Body of pancreas (tissue), 4 donors: ENCODE measurements at regions not wholly inside any gene's neighbourhood (a gene's known extent, or its start where the extent isn't known, plus 50 kb on each side); places are given as distances from the start of the nearest gene placed in this dataset.

Source experiments
- ATAC-seq: fragments of 150-250 bp; one replicate; pipeline ENCODE4 v1.9.1; 2016
- DNase-seq, 4 donors: peaks; one replicate each; pipeline ENCODE4 v3.0.0-alpha.2; 2019
- H3K27ac ChIP-seq, 4 donors: fragments of 200-600 bp; sonication (generic); 1 replicate in 3 of 4; 2 replicates in 1 of 4; pipeline versions ENCODE4 v1.5.1 to v1.6.1; 2016 to 2019; ENCODE audit warnings: mild to moderate bottlenecking in 1 of 4, mixed read lengths in 1 of 4, moderate library complexity in 1 of 4
- H3K27me3 ChIP-seq, 2 donors: fragments of 200-600 bp; sonication (generic); one replicate each; pipeline ENCODE4 v1.6.0; 2016; ENCODE audit warnings: mild to moderate bottlenecking in 1 of 2
- H3K36me3 ChIP-seq, 2 donors: fragments of 200-600 bp; sonication (generic); replicated peaks in 1 of 2; 2 replicates each; pipeline ENCODE4 v1.5.1; 2016; ENCODE audit warnings: low read depth in 2 of 2; ENCODE audit not compliant: insufficient read depth in 1 of 2
- H3K4me1 ChIP-seq: fragments of 200-600 bp; sonication (generic); one replicate; pipeline ENCODE4 v1.6.0; 2016
- H3K4me3 ChIP-seq, 2 donors: fragments of 200-600 bp; sonication (generic); 1 replicate in 1 of 2; 2 replicates in 1 of 2; pipeline ENCODE4 v1.5.1; 2016 to 2019
- H3K9me3 ChIP-seq, 3 donors: fragments of 200-600 bp; sonication (generic); 1 replicate in 2 of 3; 2 replicates in 1 of 3; pipeline ENCODE4 v1.5.1; 2016
- POLR2A ChIP-seq, 3 donors: fragments of 450-650 bp; IDR thresholded peaks; one replicate each; pipeline ENCODE4 v1.6.1; 2016; ENCODE audit warnings: antibody characterized with exemption in 3 of 3, mild to moderate bottlenecking in 2 of 3
- WGBS, 2 donors: methylation state at CpG; one replicate each; pipeline ENCODE4 v1.1.5; 2017; 5-methylcytosine and 5-hydroxymethylcytosine counted together
- intact Hi-C: fragments of 100-400 bp; cut with DNase I; formaldehyde crosslinking; loops from one replicate; pipeline ENCODE4 v1.15.1; 2023
- TF ChIP-seq, protein P1 (sequence below), 7 experiments: fragments of 450-650 bp in 4 of 7; fragments of 200-600 bp in 3 of 7; sonication (generic) in 3 of 7; IDR thresholded peaks; one replicate each; pipeline ENCODE4 v1.5.1; 2016 to 2019; ENCODE audit warnings: antibody characterized with exemption in 7 of 7

DNA sequence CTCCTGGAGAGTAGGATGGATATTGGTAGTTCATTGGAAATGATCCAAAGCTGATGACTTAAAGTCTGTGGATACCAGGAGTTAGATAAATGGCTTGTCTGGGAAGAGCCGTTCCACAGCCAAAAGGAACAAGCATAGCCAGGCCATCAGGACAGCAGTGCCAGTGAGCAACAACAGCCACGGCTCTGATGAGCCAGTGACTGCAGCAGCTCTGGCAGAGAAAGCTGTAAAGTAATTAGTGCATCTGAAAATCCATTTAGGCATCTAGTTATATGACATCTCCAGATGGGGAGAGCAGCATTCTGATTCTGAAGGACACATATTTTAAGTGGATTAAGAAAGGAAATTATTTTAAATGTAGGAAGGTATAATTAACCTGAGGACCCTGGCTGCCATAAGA, 256.2 kb upstream of the PLXNA2 start:
- no peaks in the 10 kb centered on the region for H3K9me3 ChIP-seq
- H3K27me3 ChIP-seq, result no peaks in the 10 kb centered on the region
- 33 to 42% methylated on average over 2 of the region's 2 CpGs for WGBS, 2 donors
- H3K27ac ChIP-seq, result no peak overlapping the region
- DNase-seq, result no peak
- no peak for TF ChIP-seq POLR2A (IDR thresholded peaks at IDR 0.05)
- TF ChIP-seq, protein P1, sequence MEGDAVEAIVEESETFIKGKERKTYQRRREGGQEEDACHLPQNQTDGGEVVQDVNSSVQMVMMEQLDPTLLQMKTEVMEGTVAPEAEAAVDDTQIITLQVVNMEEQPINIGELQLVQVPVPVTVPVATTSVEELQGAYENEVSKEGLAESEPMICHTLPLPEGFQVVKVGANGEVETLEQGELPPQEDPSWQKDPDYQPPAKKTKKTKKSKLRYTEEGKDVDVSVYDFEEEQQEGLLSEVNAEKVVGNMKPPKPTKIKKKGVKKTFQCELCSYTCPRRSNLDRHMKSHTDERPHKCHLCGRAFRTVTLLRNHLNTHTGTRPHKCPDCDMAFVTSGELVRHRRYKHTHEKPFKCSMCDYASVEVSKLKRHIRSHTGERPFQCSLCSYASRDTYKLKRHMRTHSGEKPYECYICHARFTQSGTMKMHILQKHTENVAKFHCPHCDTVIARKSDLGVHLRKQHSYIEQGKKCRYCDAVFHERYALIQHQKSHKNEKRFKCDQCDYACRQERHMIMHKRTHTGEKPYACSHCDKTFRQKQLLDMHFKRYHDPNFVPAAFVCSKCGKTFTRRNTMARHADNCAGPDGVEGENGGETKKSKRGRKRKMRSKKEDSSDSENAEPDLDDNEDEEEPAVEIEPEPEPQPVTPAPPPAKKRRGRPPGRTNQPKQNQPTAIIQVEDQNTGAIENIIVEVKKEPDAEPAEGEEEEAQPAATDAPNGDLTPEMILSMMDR (IDR thresholded peaks at IDR 0.05), result no peak
- H3K4me3 ChIP-seq, result no peak overlapping the region
- no peak for ATAC-seq
- H3K36me3 ChIP-seq, result no peaks in the 10 kb centered on the region
- no peaks in the 10 kb centered on the region for H3K4me1 ChIP-seq
- intact Hi-C loops, result no loop called here

DNA sequence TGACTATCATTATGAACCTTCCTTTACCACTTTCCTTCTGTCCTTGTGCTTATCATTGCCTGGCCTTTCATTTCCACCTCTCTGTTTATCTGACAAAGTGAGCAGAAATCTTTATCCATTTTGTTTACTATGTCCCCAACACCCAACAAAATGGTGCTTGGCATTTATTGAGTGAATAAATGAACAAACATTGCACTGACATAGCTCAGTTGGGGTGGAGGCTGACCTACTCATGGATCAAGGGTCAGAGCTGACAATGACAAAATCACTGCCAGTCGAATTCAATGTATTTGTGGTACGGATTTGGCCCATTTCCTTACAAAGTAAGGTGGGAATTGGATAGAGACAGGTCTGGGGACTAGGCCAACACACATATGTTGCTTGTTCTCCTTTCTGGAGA, 257.4 kb upstream of the PLXNA2 start:
- H3K36me3 ChIP-seq, result no peaks in the 10 kb centered on the region
- DNase-seq (no peak), ATAC-seq (no peak)
- H3K27ac ChIP-seq, result no peak overlapping the region
- intact Hi-C loops, result no loop called here
- H3K4me3 ChIP-seq, result no peak overlapping the region
- no peaks in the 10 kb centered on the region for H3K4me1 ChIP-seq
- no peaks in the 10 kb centered on the region for H3K27me3 ChIP-seq
- H3K9me3 ChIP-seq, result no peaks in the 10 kb centered on the region
- 38 to 52% methylated on average over 2 of the region's 2 CpGs for WGBS, 2 donors
- TF ChIP-seq, protein P1 (IDR thresholded peaks at IDR 0.05), result no peak
- no peak for TF ChIP-seq POLR2A (IDR thresholded peaks at IDR 0.05)

DNA sequence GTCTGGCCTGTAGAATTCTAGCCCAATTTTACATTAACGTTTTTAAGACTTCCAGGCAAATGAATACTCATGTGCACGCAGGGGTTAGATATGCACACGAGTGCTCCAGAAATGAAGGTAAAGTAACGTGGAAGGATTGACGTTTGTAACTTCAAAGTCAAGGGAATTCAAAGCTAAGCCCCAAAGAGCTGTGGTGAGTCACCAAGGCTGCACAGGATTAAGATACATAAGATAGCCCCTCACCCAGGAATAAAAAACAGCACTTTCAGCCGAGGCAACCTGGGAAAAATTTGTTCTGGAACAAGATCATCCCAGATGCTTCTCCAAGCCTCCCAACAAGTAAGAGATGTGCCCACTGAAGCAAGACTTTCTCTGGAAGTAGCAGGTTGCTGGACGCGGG, 259.6 kb upstream of the PLXNA2 start:
- Histone ChIP-seq H3K4me3 (no peak overlapping the region), H3K36me3 (no peaks in the 10 kb centered on the region), H3K27ac (no peak overlapping the region), H3K4me1 (no peaks in the 10 kb centered on the region), H3K9me3 (no peaks in the 10 kb centered on the region), H3K27me3 (no peaks in the 10 kb centered on the region)
- DNase-seq (no peak), ATAC-seq (no peak)
- WGBS, 2 donors, result 67 to 69% methylated on average over 8 of the region's 8 CpGs
- intact Hi-C loops, result no loop called here
- TF ChIP-seq POLR2A (IDR thresholded peaks at IDR 0.05), result no peak
- TF ChIP-seq, protein P1 (IDR thresholded peaks at IDR 0.05), result no peak

DNA sequence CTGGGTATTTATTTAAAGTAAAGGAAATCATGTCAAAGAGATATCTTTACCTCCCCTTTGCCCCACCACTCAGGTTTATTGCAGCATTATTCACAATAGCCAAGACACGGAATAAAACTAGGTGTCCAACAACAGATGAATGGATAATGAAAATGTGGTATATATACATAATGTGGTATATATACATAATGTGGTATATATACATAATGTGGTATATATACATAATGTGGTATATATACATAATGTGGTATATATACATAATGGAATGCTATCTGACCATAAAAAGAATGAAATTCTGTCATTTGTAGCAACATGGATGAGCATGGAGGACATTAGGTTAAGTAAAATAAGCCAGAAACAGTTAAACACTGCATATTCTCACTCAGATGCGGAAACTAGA, 262.6 kb upstream of the PLXNA2 start:
- intact Hi-C loops, result no loop called here
- TF ChIP-seq, protein P1 (IDR thresholded peaks at IDR 0.05), result no peak
- no peak for TF ChIP-seq POLR2A (IDR thresholded peaks at IDR 0.05)
- ATAC-seq (no peak), DNase-seq (no peak)
- Histone ChIP-seq H3K27me3 (no peaks in the 10 kb centered on the region), H3K9me3 (no peaks in the 10 kb centered on the region), H3K36me3 (no peaks in the 10 kb centered on the region), H3K4me3 (no peak overlapping the region), H3K4me1 (no peaks in the 10 kb centered on the region), H3K27ac (no peak overlapping the region)
- WGBS, 2 donors, result 78 to 84% methylated on average over 2 of the region's 2 CpGs

DNA sequence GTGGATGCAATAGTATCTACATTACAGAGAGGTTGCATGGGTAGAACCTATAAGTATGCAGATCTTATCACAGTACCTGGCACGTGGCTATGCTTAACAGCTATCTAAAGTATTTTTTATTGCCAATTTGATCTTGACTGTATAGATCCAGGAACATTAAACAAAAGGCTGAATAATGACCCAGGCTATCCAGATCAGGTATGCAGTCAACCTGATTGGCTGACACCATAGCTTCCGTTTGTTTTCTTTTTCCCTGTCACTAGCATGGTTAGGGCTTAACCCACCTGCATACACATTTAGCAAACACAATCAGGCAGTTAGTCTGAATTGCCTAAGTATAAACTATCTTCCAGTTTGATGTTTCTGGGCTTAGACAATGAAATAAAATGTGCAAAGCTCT, 264.9 kb upstream of the PLXNA2 start:
- ATAC-seq, result no peak
- no peak overlapping the region for H3K4me3 ChIP-seq
- H3K27ac ChIP-seq, result no peak overlapping the region
- H3K4me1 ChIP-seq, result no peaks in the 10 kb centered on the region
- no peak for DNase-seq
- H3K36me3 ChIP-seq, result no peaks in the 10 kb centered on the region
- WGBS, 2 donors, result 27 to 29% methylated on average over 2 of the region's 2 CpGs
- no peaks in the 10 kb centered on the region for H3K9me3 ChIP-seq
- intact Hi-C loops, result no loop called here
- no peaks in the 10 kb centered on the region for H3K27me3 ChIP-seq
- TF ChIP-seq, protein P1 (IDR thresholded peaks at IDR 0.05), result no peak
- TF ChIP-seq POLR2A (IDR thresholded peaks at IDR 0.05), result no peak
